Left ventricle myocardium superior (tissue), 1 donor: ENCODE measurements at regions not wholly inside any gene's neighbourhood (a gene's known extent, or its start where the extent isn't known, plus 50 kb on each side); places are given as distances from the start of the nearest gene placed in this dataset.
"Not testable (repeated sequence)": the region's sequence is repeated elsewhere in the genome, so short reads cannot be mapped to it uniquely, and the experiment has no call there.

Source experiments
- ATAC-seq: fragments of 200-7000 bp; cut with Tn5 transposase; one replicate; pipeline ENCODE4 v1.9.1; 2020; ENCODE audit warnings: mild to moderate bottlenecking, moderate library complexity
- DNase-seq: peaks from one replicate; pipeline ENCODE4 v3.0.0-alpha.2; 2020
- intact Hi-C: fragments of 100-400 bp; cut with micrococcal nuclease; formaldehyde crosslinking; loops from one replicate; pipeline ENCODE4 v1.11.0; 2022
- donor health status: DM: no; HTN: yes; CAD: no; lungs with severe emphysema.

DNA sequence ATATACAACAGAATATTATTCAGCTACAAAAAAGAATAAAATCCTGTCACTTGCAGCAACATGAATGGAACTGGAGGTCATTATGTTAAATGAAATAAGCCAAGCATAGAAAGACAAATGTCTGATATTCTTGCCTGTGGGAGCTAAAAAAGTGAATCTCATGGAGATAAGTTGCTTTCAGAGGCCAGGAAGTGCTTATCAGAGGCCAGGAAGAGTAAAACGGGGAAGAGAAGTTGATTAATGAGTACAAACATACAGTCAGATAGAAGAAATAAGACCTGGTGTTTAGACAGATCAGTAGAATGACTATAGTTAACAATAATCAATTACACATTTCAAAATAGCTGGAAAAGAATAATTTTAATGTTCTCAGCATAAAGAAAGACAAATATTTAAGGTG lies 54.4 kb upstream of the CPHXL start:
- DNase-seq (no peak), ATAC-seq (no peak)
- intact Hi-C loops, result no loop called here

DNA sequence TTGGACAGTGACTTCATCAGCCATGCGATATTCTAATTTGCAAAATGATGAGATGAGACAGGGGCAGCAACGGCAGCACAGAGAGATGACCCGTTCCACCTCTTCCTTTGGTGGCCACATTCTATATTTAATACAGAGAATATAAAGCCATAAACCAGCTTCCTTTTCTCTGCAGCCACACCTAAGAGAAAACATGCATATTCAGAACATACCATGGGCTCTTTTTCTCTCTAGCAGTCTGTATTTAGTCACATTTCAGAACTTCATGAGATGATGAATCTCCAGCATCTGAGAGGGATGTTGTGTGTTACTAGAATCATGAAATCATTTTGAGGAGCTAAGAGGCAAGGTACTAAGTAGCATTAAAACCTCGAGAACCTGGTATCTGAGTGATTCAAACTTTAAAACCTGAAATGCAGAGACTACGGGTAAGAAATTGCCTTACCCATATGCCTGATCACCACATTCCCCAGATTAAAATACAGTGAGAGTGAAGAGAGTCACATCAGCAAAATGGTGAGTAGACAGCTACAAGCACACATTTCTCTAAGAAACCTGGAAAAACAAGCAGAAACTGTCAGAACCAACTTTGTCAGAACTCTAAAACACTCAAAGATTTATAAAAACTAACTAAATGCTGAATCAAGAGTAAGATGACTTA lies 55.5 kb upstream of the CPHXL start:
- DNase-seq, result no peak
- intact Hi-C loops, result no loop called here
- no peak for ATAC-seq

- intact Hi-C loops, result loop anchor here (2.0 kb wide), 1 partner anchor 1383 kb away; no protein-coding TSS in a partner anchor
- DNase-seq, result no peak
- ATAC-seq, result no peak
Measured at GRCh38 chr16:75787440-75787839, 61.1 kb upstream of the CPHXL start.

DNA sequence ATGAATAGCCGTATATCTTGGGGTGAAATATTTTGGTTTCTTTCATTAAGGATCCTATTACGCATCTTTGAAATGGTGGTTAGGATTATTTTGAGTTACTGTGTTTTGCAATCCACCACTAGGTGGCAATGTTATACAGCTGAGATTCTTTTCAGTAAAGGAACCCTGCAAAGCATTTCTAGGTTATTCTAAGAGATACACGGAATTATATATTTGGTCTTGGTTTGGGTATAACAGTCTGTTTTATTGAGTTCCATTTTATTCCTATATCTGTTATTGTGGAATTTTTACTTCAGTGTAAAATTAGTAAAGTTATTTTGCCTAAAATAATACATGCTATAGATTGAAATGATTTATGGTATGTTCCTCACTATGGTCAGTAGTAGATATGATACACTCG lies 62.9 kb upstream of the CPHXL start:
- no peak for DNase-seq
- intact Hi-C loops, result no loop called here
- no peak for ATAC-seq

- ATAC-seq, result no peak
- intact Hi-C loops, result no loop called here
- no peak for DNase-seq
Measured at GRCh38 chr16:75792771-75793492, 66.6 kb upstream of the CPHXL start.

- DNase-seq, result no peak
- intact Hi-C loops, result no loop called here
- ATAC-seq, result no peak
Measured at GRCh38 chr16:75793641-75794040, 67.4 kb upstream of the CPHXL start.

- DNase-seq (no peak), ATAC-seq (no peak)
- intact Hi-C loops, result no loop called here
Measured at GRCh38 chr16:75794426-75794825, 68.1 kb upstream of the CPHXL start.

GRCh38 chr16:75798714-75799113 lies 72.4 kb upstream of the CPHXL start:
- intact Hi-C loops, result no loop called here
- ATAC-seq, result no peak
- no peak for DNase-seq

- intact Hi-C loops, result no loop called here
- no peak for ATAC-seq
- DNase-seq, result no peak
Measured at GRCh38 chr16:75801307-75801706, 75.0 kb upstream of the CPHXL start.

DNA sequence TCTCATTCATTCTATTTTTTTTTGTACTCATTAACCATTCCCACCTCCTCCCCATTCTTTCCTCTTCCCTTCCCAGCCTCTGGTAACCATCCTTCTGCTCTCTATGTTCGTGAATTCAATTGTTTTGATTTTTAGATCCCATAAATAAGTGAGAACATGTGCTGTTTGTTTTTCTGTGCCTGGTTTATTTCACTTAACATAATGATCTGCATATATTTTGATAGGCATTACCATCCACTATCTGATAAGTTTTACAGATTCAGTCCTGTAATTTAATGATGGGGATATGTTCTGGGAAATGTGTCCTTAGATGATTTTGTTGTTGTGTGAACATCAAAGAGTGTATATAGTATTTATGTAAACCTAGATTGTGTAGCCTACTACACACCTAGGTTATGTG lies 77.5 kb upstream of the CPHXL start:
- DNase-seq (no peak), ATAC-seq (no peak)
- intact Hi-C loops, result no loop called here

DNA sequence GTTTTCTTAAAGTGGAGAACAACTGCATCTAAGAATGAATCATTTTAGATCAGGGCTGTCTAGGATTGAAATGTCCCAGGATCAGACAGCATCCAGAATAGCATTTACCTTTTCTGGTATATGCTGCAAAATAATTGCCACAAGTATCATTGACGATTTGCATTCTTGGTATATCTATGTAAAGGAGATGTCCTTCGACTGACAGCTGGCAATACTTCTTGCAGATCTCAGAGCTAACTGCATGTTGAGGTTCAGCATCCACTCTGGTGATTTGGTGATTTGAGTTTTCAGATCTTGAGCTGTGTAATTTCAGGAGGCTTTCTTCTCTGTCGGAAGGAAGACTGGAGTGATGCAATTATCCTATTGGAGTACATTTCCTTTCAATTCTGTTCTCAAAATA lies 78.1 kb upstream of the CPHXL start:
- ATAC-seq (no peak), DNase-seq (no peak)
- intact Hi-C loops, result no loop called here

- intact Hi-C loops, result no loop called here
- ATAC-seq (no peak), DNase-seq (no peak)
Measured at GRCh38 chr16:75805946-75806345, 79.7 kb upstream of the CPHXL start.

GRCh38 chr16:75806487-75806886 lies 80.2 kb upstream of the CPHXL start:
- ATAC-seq (no peak), DNase-seq (no peak)
- intact Hi-C loops, result no loop called here

- ATAC-seq (no peak), DNase-seq (no peak)
- intact Hi-C loops, result no loop called here
Measured at GRCh38 chr16:75810342-75810741, 84.1 kb upstream of the CPHXL start.

- no peak for DNase-seq
- intact Hi-C loops, result no loop called here
- ATAC-seq, result no peak
Measured at GRCh38 chr16:75811020-75811634, 84.8 kb upstream of the CPHXL start.

DNA sequence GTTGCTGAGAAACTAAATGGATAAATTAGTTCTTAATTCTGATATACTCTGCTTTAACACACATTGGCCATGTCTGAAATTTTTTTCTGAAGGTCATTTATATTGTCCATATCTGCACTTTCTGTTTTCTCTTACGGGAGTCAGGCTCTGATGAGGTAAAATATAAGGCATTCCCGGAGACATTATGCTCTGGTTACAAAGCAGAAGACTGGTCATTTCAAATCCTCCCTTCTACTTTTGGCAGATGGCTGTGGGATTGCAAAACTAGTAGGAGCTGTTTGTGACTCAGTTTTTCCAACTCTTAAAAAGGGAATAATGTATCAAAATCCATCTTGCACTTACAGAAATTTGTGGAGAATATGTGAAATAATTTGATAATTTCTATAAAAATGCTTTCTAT lies 92.2 kb upstream of the CPHXL start:
- intact Hi-C loops, result no loop called here
- no peak for DNase-seq
- no peak for ATAC-seq

DNA sequence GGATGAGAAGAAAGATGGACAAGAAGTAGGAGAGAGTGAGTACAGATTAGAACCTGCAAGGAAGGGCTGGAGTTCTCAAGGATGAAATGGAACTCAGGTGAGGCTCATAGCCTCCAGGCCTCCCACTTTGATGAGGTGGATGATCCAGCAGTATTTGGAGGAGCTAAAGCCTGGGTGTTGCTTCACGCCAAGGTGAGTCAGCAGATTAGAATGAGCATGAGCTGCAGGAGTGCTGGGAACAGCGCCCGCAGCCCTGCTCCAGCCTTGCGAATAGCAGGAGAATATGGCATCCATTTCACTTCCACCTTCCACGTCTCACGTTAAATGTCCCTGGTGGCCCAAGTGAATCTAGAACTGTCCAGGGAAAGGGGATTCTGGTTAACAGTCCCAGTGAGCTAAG lies 94.4 kb upstream of the CPHXL start:
- no peak for ATAC-seq
- intact Hi-C loops, result no loop called here

GRCh38 chr16:75821117-75821516 lies 94.8 kb upstream of the CPHXL start:
- intact Hi-C loops, result no loop called here

More for the DNA sequence above, 94.4 kb upstream of the CPHXL start:
- DNase-seq, result no peak

DNA sequence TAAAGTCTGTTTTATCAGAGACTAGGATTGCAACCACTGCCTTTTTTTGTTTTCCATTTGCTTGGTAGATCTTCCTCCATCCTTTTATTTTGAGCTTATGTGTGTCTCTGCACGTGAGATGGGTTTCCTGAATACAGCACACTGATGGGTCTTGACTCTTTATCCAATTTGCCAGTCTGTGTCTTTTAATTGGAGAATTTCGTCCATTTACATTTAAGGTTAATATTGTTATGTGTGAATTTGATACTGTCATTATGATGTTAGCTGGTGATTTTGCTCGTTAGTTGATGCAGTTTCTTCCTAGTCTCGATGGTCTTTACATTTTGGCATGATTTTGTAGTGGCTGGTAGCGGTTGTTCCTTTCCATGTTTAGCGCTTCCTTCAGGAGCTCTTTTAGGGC lies 99.5 kb upstream of the CPHXL start:
- intact Hi-C loops, ATAC-seq, DNase-seq: not testable (repeated sequence)

More at GRCh38 chr16:75821117-75821516, 94.8 kb upstream of the CPHXL start:
- DNase-seq (no peak), ATAC-seq (no peak)

- intact Hi-C loops, DNase-seq, ATAC-seq: not testable (repeated sequence)
Measured at GRCh38 chr16:75827372-75828038, 101.2 kb upstream of the CPHXL start.
